ENCODE measurements at regions not wholly inside any gene's neighbourhood (a gene's known extent, or its start where the extent isn't known, plus 50 kb on each side); places are given as distances from the start of the nearest gene placed in this dataset.

GRCh38 chr16:77066896-77067496 lies 124.0 kb upstream of the MON1B start:
- no peak for ATAC-seq
- Mint-ChIP-seq H3K36me3 (peaks cover 17% of the 10 kb centered on the region), H3K27ac (no peak overlapping the region), H3K4me1 (peaks cover 17% of the 10 kb centered on the region), H3K27me3 (ENCODE audit: low read depth) (no peaks in the 10 kb centered on the region), H3K9me3 (peaks cover 50% of the 10 kb centered on the region), H3K4me3 (no peak overlapping the region)
- ChIA-PET CTCF (no interaction called here), POLR2A (no interaction called here)
- no peak for TF ChIP-seq GABPB1 (CRISPR knock-in tag; IDR thresholded peaks at IDR 0.05)
- TF ChIP-seq, protein P1, sequence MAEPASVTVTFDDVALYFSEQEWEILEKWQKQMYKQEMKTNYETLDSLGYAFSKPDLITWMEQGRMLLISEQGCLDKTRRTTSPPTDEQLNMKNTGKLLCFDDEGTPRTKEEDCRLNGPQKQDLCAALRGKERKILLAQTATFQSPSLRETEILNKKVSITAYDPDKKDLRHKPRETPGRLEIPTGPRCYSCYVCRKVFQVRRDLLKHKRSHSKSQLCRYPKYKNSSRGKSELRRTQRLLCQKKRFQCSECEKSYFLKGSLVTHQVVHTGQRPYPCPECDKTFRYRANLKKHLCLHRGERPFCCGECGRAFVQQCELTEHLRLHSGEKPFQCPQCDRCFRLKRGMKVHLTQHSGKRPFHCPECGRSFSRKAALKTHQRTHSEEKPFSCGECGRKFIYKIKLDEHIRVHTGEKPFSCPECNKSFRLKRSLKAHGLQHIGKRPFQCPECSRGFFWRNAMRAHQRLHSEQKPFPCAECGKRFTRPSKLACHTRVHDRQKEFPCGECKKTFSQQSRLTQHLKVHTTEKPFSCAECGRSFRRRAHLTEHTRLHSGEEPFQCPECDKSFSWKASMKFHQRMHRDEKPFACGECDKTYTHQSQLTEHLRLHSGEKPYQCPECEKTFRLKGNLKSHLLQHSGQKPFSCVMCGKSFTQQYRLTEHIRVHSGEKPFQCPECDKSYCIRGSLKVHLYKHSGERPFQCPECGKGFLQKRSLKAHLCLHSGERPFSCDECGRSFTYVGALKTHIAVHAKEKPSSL (CRISPR knock-in tag; conservative IDR thresholded peaks at IDR 0.05), result no peak
- TF ChIP-seq GRHL2 (CRISPR knock-in tag; IDR thresholded peaks at IDR 0.05; ENCODE audit: insufficient replicate concordance, severe bottlenecking), result no peak
- TF ChIP-seq MAX (CRISPR knock-in tag; IDR thresholded peaks at IDR 0.05), result no peak
- TF ChIP-seq NFATC4 (CRISPR knock-in tag; IDR thresholded peaks at IDR 0.05), result no peak
- TF ChIP-seq ERG (CRISPR knock-in tag; IDR thresholded peaks at IDR 0.05), result no peak
- no peak for TF ChIP-seq MYBL2 (CRISPR knock-in tag; IDR thresholded peaks at IDR 0.05)
- TF ChIP-seq CREB1 (CRISPR knock-in tag; IDR thresholded peaks at IDR 0.05), result no peak
- TF ChIP-seq, protein P2, sequence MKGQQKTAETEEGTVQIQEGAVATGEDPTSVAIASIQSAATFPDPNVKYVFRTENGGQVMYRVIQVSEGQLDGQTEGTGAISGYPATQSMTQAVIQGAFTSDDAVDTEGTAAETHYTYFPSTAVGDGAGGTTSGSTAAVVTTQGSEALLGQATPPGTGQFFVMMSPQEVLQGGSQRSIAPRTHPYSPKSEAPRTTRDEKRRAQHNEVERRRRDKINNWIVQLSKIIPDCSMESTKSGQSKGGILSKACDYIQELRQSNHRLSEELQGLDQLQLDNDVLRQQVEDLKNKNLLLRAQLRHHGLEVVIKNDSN (CRISPR knock-in tag; IDR thresholded peaks at IDR 0.05), result no peak
- TF ChIP-seq, protein P3, sequence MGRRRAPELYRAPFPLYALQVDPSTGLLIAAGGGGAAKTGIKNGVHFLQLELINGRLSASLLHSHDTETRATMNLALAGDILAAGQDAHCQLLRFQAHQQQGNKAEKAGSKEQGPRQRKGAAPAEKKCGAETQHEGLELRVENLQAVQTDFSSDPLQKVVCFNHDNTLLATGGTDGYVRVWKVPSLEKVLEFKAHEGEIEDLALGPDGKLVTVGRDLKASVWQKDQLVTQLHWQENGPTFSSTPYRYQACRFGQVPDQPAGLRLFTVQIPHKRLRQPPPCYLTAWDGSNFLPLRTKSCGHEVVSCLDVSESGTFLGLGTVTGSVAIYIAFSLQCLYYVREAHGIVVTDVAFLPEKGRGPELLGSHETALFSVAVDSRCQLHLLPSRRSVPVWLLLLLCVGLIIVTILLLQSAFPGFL (CRISPR knock-in tag; IDR thresholded peaks at IDR 0.05; ENCODE audit: borderline replicate concordance), result no peak
- TF ChIP-seq SOX15 (CRISPR knock-in tag; IDR thresholded peaks at IDR 0.05), result no peak
- TF ChIP-seq CBFB (CRISPR knock-in tag; IDR thresholded peaks at IDR 0.05; ENCODE audit: low read depth), result no peak
- no peak for TF ChIP-seq ESRRA (CRISPR knock-in tag; IDR thresholded peaks at IDR 0.05; ENCODE audit: borderline replicate concordance)
- TF ChIP-seq ZNF121 (CRISPR knock-in tag; IDR thresholded peaks at IDR 0.05), result no peak
- DNase-seq (ENCODE audit: low spot score), result no peak

DNA sequence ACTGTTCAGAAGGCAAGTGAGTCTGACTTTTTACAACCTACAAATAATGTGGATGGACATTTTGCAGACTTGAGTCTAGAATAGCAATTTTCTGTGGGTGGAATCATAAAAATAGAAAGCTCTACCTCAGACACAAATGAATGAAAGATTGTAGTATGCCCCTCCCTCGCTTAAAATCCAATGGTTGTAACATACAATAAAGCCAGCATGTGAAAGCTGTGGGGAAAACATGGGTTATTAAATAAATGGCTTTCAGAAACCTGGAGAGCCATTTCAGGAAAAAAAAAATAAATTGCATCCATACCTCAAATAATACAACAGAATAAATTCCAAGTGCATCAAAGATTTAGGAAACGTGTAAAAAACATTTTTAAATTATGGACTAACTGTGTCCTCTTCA lies 123.1 kb upstream of the MON1B start:
- Mint-ChIP-seq H3K27me3 (ENCODE audit: low read depth) (no peaks in the 10 kb centered on the region), H3K4me3 (no peak overlapping the region), H3K27ac (no peak overlapping the region), H3K4me1 (peaks cover 17% of the 10 kb centered on the region), H3K36me3 (peaks cover 17% of the 10 kb centered on the region), H3K9me3 (peaks cover 49% of the 10 kb centered on the region)
- ATAC-seq (no peak), DNase-seq (ENCODE audit: low spot score) (no peak)
- POLR2A ChIA-PET, result no interaction called here
- TF ChIP-seq OVOL2 (CRISPR knock-in tag; IDR thresholded peaks at IDR 0.05; ENCODE audit: borderline replicate concordance), result no peak
- CTCF ChIA-PET, result no interaction called here

DNA sequence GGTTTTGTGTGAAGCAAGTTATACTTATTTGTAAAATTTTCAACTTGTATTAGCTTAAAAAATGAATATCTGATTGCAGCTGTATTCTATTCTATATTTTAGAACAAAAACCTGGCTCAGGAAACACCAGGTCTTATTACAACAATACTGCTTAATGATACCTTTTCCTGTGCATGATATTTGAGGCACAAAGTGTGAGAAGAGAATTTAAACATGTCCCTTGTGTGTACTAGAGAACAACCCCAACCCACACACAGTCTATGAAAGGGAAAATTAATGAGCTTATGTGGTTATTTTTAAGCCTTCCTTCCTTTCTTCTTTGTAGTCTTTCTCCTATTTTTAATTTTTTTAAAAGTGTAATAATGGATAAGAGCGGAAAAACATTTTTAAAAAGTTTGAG lies 122.6 kb upstream of the MON1B start:
- ATAC-seq (no peak), DNase-seq (ENCODE audit: low spot score) (no peak)
- ChIA-PET CTCF (no interaction called here), POLR2A (no interaction called here)
- Mint-ChIP-seq H3K4me1 (peaks cover 17% of the 10 kb centered on the region), H3K36me3 (peaks cover 11% of the 10 kb centered on the region), H3K27me3 (ENCODE audit: low read depth) (no peaks in the 10 kb centered on the region), H3K4me3 (no peak overlapping the region), H3K27ac (no peak overlapping the region), H3K9me3 (peaks cover 47% of the 10 kb centered on the region)
- TF ChIP-seq NFATC4 (CRISPR knock-in tag; IDR thresholded peaks at IDR 0.05) (no peak), MYBL2 (CRISPR knock-in tag; IDR thresholded peaks at IDR 0.05) (no peak)

Data from WTC11 (cell line).